Cardiac fibroblast (primary cell): ENCODE measurements at regions not wholly inside any gene's neighbourhood (a gene's known extent, or its start where the extent isn't known, plus 50 kb on each side); places are given as distances from the start of the nearest gene placed in this dataset.

ENCODE experiments used
- DNase-seq, 2 donors: peaks; one replicate each; pipeline versions ENCODE4 v3.0.0 to v3.0.0-alpha.2; 2010; ENCODE audit warnings: low read depth in 2 of 2
- H3K4me3 ChIP-seq, 2 donors: replicated peaks in 1 of 2; 1 replicate in 1 of 2; 2 replicates in 1 of 2; pipeline ENCODE4 v1.5.1; 2011; ENCODE audit warnings: low read depth in 2 of 2, low read length in 2 of 2, mild to moderate bottlenecking in 2 of 2, moderate library complexity in 1 of 2
- TF ChIP-seq, protein P1 (sequence below): IDR thresholded peaks from one replicate; pipeline ENCODE4 v1.5.1; 2011; ENCODE audit warnings: low read depth, mild to moderate bottlenecking, low read length, inconsistent platforms

DNA sequence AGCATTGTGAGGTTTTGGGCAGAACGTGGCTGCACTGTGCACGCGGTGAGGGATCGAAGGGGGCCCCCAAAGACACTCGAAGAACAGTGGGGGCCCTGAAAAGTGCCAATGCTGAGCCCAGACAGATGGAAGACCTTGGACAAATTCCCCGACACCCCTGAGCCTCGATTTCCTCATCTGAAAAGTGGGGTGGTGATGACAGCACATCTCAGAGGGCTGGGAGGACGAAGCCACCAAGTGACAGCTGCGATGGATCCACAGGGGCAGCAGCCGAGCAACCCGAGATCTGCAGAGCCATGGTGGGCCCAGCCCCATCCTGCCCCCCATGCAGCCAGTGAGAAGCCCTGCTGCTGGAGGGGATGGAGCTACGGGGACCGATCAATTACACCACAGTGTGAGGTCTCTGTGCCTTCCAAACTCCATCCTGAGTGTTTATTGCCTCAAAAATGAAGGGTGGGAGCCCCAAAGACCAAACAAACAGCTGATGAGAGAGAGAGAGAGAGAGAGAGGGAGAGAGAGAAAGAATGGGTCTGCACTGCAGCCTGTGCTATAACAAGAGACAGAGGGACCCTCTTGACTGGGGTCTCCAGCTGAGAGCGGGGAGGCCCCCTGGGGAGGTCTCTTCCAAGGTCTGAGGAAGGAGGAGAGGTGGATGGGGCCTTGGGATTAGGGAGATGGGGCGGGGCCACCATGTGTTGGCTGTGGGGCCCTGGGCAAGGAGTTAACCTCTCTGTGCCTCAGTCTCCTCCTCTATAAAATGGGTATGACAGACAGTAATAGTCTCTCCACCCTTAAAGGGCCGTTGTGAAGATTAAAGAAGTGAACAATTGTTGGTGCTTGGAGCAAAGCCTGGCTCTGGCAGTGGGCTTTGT, 134.4 kb upstream of the IER5L start:
- no peak for DNase-seq
- TF ChIP-seq, protein P1, sequence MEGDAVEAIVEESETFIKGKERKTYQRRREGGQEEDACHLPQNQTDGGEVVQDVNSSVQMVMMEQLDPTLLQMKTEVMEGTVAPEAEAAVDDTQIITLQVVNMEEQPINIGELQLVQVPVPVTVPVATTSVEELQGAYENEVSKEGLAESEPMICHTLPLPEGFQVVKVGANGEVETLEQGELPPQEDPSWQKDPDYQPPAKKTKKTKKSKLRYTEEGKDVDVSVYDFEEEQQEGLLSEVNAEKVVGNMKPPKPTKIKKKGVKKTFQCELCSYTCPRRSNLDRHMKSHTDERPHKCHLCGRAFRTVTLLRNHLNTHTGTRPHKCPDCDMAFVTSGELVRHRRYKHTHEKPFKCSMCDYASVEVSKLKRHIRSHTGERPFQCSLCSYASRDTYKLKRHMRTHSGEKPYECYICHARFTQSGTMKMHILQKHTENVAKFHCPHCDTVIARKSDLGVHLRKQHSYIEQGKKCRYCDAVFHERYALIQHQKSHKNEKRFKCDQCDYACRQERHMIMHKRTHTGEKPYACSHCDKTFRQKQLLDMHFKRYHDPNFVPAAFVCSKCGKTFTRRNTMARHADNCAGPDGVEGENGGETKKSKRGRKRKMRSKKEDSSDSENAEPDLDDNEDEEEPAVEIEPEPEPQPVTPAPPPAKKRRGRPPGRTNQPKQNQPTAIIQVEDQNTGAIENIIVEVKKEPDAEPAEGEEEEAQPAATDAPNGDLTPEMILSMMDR, result no peak
- no peak overlapping the region for H3K4me3 ChIP-seq

DNA sequence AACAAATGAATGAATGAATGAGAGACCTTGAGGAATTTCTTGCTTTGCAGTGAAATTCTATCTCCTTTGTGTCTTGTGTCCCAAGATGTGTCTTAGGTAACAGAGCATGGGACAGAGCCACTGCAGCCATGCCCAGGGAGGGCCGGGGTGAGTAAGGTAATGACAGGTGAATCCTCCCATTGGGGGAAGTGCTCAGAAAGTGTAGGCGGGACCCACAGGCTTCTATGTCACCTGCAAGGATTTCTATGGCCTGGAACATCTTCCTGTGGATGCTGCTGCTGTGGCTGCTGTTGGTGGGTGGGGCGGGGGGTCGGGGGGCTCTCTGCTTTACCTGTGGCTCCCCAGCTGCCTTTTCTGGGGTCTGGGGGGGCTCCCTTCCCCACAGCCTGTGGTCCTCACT, 133.6 kb upstream of the IER5L start:
- DNase-seq, result no peak
- TF ChIP-seq, protein P1, result no peak
- H3K4me3 ChIP-seq, result no peak overlapping the region

DNA sequence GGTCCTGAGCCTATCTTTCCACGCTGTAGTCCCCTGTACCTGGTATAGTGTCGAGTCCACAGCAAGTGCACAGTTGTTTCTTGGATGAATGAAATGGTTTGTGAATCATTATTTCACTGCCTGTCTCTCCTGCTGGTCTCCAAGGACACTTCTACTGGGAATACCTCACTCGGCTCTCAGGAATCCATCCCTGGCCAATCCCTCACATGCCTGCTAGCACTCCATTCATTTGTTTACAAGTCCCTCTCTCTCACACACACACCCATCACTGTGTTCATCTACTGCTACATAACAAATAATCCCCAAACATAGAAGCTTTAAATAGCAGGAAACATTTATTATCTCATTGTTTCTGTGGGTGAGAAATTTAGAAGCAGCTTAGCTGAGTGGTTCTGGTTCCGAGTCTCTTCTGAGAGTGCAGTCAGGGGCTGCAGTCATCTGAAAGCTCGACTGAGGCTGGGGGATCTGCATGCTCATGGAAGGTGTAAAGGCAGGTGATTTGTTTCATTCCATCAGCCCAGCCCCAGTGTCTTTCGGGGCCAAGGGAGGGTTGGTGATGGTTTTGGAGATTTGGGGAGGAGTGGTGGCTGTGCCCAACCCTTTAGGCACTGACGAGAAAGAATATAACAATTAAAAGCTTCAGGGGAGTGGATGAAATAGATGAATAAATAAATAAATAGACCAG, 132.7 kb upstream of the IER5L start:
- no peak overlapping the region for H3K4me3 ChIP-seq
- TF ChIP-seq, protein P1, result no peak
- DNase-seq, result no peak

DNA sequence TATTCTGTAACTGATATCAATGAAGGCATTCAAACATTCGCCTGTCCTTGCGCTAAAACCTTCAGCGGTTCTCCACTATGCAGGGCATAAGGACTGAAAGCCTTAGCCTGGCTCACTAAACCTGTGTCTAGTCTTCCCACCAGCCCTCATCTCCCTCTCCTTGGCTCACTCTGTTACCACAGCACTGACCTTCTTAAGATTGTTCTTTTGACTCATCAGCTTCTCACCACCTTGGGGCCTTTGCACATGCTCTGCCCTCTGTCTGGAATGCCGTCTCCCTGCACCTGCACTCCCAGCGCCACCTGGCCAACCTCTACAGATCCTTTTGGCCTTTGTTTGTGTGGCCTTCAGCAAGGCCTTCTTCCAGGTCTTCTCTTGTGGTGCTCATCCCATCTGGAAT, 131.8 kb upstream of the IER5L start:
- no peak overlapping the region for H3K4me3 ChIP-seq
- DNase-seq, result no peak
- TF ChIP-seq, protein P1, result no peak

DNA sequence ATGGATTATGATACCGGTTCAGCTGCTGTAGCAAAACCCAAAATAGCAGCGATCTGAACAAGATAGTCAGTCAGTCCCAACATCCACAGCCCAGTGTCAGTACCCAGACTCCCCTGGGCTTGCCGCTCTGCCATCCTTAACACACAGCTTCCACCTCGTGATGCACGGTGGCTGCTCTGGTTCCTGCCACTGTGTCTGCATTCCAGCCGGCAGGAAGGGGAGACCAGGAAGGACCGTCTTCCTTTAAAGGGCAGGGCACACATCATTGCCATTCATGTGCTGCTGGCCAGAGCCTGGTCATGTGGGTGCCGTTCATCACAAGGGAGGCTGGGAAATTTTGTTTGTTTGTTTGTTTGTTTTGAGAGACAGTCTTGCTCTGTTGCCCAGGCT, 131.0 kb upstream of the IER5L start:
- TF ChIP-seq, protein P1, result no peak
- no peak overlapping the region for H3K4me3 ChIP-seq
- no peak for DNase-seq

DNA sequence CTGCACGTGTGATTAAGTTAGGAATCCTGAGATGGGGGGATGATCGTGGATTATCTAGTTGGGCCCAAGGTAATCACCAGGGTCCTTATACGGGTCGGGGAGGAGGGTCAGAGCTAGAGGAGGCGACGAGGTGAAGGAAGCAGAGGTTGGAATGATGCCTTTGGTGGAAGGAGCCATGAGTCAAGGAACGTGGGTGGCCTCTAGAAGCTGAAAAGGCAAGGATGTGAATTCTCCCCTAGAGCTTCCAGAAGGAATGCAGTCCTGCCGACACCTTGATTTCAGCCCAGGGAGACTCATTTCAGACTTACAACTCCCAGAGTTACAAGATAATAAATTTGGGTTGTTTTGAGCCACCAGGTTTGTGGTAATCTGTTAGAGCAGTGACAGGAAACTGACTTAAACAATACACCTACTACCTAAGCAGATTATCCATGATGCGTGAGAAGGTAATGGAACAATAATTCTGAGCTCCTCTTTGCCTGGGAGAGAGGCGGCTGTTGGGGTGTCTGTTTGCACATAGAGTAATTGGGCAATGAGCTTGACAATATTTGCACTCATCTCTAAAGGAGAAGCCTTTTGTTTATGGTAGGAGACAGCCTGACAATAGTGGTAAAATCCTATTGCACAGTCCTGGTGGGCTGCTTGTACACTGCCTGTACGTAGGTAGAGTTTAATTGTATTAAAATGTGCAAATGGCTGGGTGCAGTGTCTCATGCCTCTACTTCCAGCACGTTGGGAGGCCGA, 129.3 kb upstream of the IER5L start:
- TF ChIP-seq, protein P1, result no peak
- no peak overlapping the region for H3K4me3 ChIP-seq
- DNase-seq, result no peak
